GM12873 (cell line): ENCODE measurements at regions not wholly inside any gene's neighbourhood (a gene's known extent, or its start where the extent isn't known, plus 50 kb on each side); places are given as distances from the start of the nearest gene placed in this dataset.
A peak's percentile ranks its signal among the peaks of the same experiment; 100 is the strongest.

Experiments used
- CTCF ChIP-seq: IDR thresholded peaks from 2 replicates; pipeline ENCODE4 v1.5.1; 2012; ENCODE audit warnings: low read depth, mild to moderate bottlenecking, moderate library complexity, low read length, control low read depth; ENCODE audit not compliant: insufficient read depth; ENCODE audit errors: missing control alignments

- no peak for TF ChIP-seq CTCF
Measured at GRCh38 chr20:59421920-59422637, 121.7 kb downstream of the EDN3 start.

- TF ChIP-seq CTCF = no peak
Measured at GRCh38 chr20:59422872-59423544, 122.6 kb downstream of the EDN3 start.

- no peak for TF ChIP-seq CTCF
Measured at GRCh38 chr20:59424976-59425375, 124.6 kb downstream of the EDN3 start.

GRCh38 chr20:59425572-59425971 is 125.2 kb downstream of the EDN3 start:
- TF ChIP-seq CTCF = no peak

- no peak for TF ChIP-seq CTCF
Measured at GRCh38 chr20:59428006-59428405, 127.6 kb downstream of the EDN3 start.

- peak; percentile 41 for TF ChIP-seq CTCF
Measured at GRCh38 chr20:59428441-59429205, 128.2 kb downstream of the EDN3 start.

GRCh38 chr20:59429396-59429795 is 129.0 kb downstream of the EDN3 start:
- TF ChIP-seq CTCF = no peak
